PC-3 (cell line): ENCODE measurements at regions not wholly inside any gene's neighbourhood (a gene's known extent, or its start where the extent isn't known, plus 50 kb on each side); places are given as distances from the start of the nearest gene placed in this dataset.

Experiments
- CTCF ChIP-seq: fragments of 300-600 bp; sonication (generic); conservative IDR thresholded peaks from 2 replicates; pipeline ENCODE4 v1.5.1; 2017; ENCODE audit warnings: antibody characterized with exemption, low read depth, mild to moderate bottlenecking, low read length
- EZH2 ChIP-seq: fragments of 300-600 bp; sonication (generic); IDR thresholded peaks from one replicate; pipeline ENCODE4 v1.6.1; 2017; ENCODE audit warnings: antibody characterized with exemption, mild to moderate bottlenecking, low read length; ENCODE audit not compliant: unreplicated experiment

- no peak for TF ChIP-seq CTCF
- TF ChIP-seq EZH2 = no peak
Observed at GRCh38 chr10:10317151-10317550, 700.5 kb upstream of the CELF2 start.
